Thyroid gland (tissue), 4 donors: ENCODE measurements at regions not wholly inside any gene's neighbourhood (a gene's known extent, or its start where the extent isn't known, plus 50 kb on each side); places are given as distances from the start of the nearest gene placed in this dataset.

ENCODE experiments used
- CTCF ChIP-seq, 6 experiments: fragments of 200-600 bp in 3 of 6; fragments of 450-650 bp in 3 of 6; sonication (generic) in 3 of 6; IDR thresholded peaks; one replicate each; pipeline ENCODE4 v1.5.1; 2016 to 2019; ENCODE audit warnings: antibody characterized with exemption in 6 of 6, mild to moderate bottlenecking in 2 of 6, inconsistent platforms in 1 of 6, moderate library complexity in 1 of 6
- POLR2A ChIP-seq, 2 donors: fragments of 450-650 bp; IDR thresholded peaks; one replicate each; pipeline ENCODE4 v1.6.1; 2017; ENCODE audit warnings: antibody characterized with exemption in 2 of 2, mild to moderate bottlenecking in 2 of 2, moderate library complexity in 1 of 2

DNA sequence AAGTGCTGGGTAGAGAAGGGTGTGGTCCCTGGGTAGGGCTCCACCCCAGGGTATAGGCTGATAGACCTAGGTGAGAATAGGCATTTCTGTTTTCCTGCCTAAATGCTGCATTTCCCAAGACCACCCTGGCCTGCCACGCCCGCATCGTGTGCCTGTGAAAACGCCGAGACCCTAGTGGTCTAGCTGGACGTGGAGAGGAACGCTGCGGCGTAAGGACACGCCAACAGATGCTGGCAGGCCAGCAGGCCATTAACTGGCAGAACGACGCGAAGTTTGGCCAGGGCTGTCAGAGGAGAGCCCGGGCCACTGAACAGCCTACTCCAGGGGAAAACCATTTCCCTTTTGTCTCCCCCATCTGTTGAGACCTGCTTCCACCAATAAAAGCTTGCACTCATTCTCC is 373.2 kb upstream of the FIGN start:
- TF ChIP-seq CTCF (IDR thresholded peaks at IDR 0.05): no peak
- no peak for TF ChIP-seq POLR2A (IDR thresholded peaks at IDR 0.05)
